Endodermal cell (in vitro differentiated cells): ENCODE measurements at regions not wholly inside any gene's neighbourhood (a gene's known extent, or its start where the extent isn't known, plus 50 kb on each side); places are given as distances from the start of the nearest gene placed in this dataset.

Experiments
- DNase-seq: peaks from one replicate; pipeline ENCODE4 v3.0.0-alpha.2; 2017
- H3K27ac ChIP-seq: 2 replicates; pipeline ENCODE4 v1.5.1; 2013; ENCODE audit warnings: mild to moderate bottlenecking, low read depth, low read length, moderate library complexity
- H3K27me3 ChIP-seq: 2 replicates; pipeline ENCODE4 v1.6.1; 2013; ENCODE audit warnings: mild to moderate bottlenecking, low read length, moderate library complexity; ENCODE audit not compliant: insufficient read depth, control insufficient read depth, poor library complexity, severe bottlenecking
- H3K36me3 ChIP-seq: 2 replicates; pipeline ENCODE4 v1.7.0; 2013; ENCODE audit warnings: mild to moderate bottlenecking, low read length, moderate library complexity; ENCODE audit not compliant: control insufficient read depth, insufficient read depth
- H3K4me1 ChIP-seq: one replicate; pipeline ENCODE4 v1.7.0; 2013; ENCODE audit warnings: low read length; ENCODE audit not compliant: control insufficient read depth, insufficient read depth
- H3K4me3 ChIP-seq: 2 replicates; pipeline ENCODE4 v1.5.1; 2013; ENCODE audit warnings: mild to moderate bottlenecking, low read length, moderate library complexity
- H3K9ac ChIP-seq: 2 replicates; pipeline ENCODE4 v1.6.1; 2013; ENCODE audit warnings: mild to moderate bottlenecking, low read length, moderate library complexity; ENCODE audit not compliant: poor library complexity, severe bottlenecking; ENCODE audit errors: extremely low read depth
- H3K9me3 ChIP-seq: 2 replicates; pipeline ENCODE4 v1.6.1; 2013; ENCODE audit warnings: mild to moderate bottlenecking, low read length, moderate library complexity; ENCODE audit not compliant: control insufficient read depth
- H3K27ac Mint-ChIP-seq: 2 replicates; pipeline ENCODE4 v1.8.0; 2020; ENCODE audit warnings: mixed read lengths
- H3K27me3 Mint-ChIP-seq: 2 replicates; pipeline ENCODE4 v1.8.0; 2021; ENCODE audit warnings: mild to moderate bottlenecking, mixed read lengths; ENCODE audit not compliant: insufficient read depth
- H3K36me3 Mint-ChIP-seq: 2 replicates; pipeline ENCODE4 v1.8.0; 2020; ENCODE audit warnings: low read depth, mixed read lengths
- H3K4me1 Mint-ChIP-seq: 2 replicates; pipeline ENCODE4 v1.8.0; 2020; ENCODE audit warnings: mixed read lengths
- H3K4me3 Mint-ChIP-seq: 2 replicates; pipeline ENCODE4 v1.8.0; 2020; ENCODE audit warnings: mild to moderate bottlenecking, moderate library complexity, mixed read lengths
- H3K9me3 Mint-ChIP-seq: 2 replicates; pipeline ENCODE4 v1.8.0; 2020; ENCODE audit warnings: mild to moderate bottlenecking, mixed read lengths
- CTCF ChIP-seq: fragments of 200-600 bp; sonication (generic); conservative IDR thresholded peaks from 2 replicates; pipeline ENCODE4 v1.5.0; 2021; ENCODE audit warnings: antibody characterized with exemption, mild to moderate bottlenecking
- WGBS, 2 experiments: methylation state at CpG; one replicate each; pipeline versions ENCODE4 v1.1.5 to v1.1.7; 2013; ENCODE audit warnings: missing lambda C conversion rate in 2 of 2, mixed read lengths in 1 of 2; ENCODE audit not compliant: insufficient coverage in 1 of 2, insufficient read length in 1 of 2; 5-methylcytosine and 5-hydroxymethylcytosine counted together

- Mint-ChIP-seq H3K4me1 (no peaks in the 10 kb centered on the region), H3K27me3 (peaks cover 5% of the 10 kb centered on the region), H3K4me3 (no peak overlapping the region), H3K36me3 (no peaks in the 10 kb centered on the region), H3K27ac (no peak overlapping the region), H3K9me3 (peaks cover 6% of the 10 kb centered on the region)
- no peak for TF ChIP-seq CTCF
- WGBS, 2 experiments: 95% methylated on average over 4 to 7 of the region's 7 CpGs
- no peak overlapping the region for H3K4me3 ChIP-seq
- no peak overlapping the region for H3K27ac ChIP-seq
- no peak for DNase-seq
- no peaks in the 10 kb centered on the region for H3K4me1 ChIP-seq
- H3K27me3 ChIP-seq: no peaks in the 10 kb centered on the region
- no peak overlapping the region for H3K9ac ChIP-seq
- H3K36me3 ChIP-seq: no peaks in the 10 kb centered on the region
- H3K9me3 ChIP-seq: no peaks in the 10 kb centered on the region
Measured at GRCh38 chr10:105783936-105784483, 1142.9 kb downstream of the SORCS3 start.

DNA sequence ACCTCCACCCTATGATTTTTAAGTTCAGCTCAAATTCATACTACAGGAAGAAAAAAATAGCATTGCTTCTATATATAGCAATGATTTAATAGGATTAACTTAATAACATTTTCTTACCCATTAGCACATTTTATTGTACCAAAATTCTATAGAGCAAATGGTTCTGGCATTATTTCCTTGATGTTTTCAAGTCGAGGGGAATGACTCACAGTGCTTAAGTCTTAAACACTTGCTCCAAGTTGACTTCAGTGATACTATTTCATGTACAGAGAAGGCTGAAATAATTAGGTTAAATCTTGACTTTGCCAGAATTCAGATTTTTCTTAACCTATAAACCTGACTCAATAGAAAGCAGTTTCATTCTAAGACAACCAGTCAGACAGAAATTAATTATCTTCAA is 1133.8 kb downstream of the SORCS3 start:
- H3K9me3 Mint-ChIP-seq: no peaks in the 10 kb centered on the region
- H3K27ac ChIP-seq: no peak overlapping the region
- H3K9me3 ChIP-seq: no peaks in the 10 kb centered on the region
- no peak overlapping the region for H3K9ac ChIP-seq
- peaks cover 14% of the 10 kb centered on the region for H3K4me1 Mint-ChIP-seq
- H3K36me3 Mint-ChIP-seq: no peaks in the 10 kb centered on the region
- no peaks in the 10 kb centered on the region for H3K27me3 ChIP-seq
- 86 to 100% methylated on average over 1 of the region's 1 CpG for WGBS, 2 experiments
- H3K4me3 ChIP-seq: no peak overlapping the region
- DNase-seq: no peak
- H3K27me3 Mint-ChIP-seq: no peaks in the 10 kb centered on the region
- H3K27ac Mint-ChIP-seq: no peak overlapping the region
- H3K4me3 Mint-ChIP-seq: no peak overlapping the region
- H3K4me1 ChIP-seq: peaks cover 6% of the 10 kb centered on the region
- no peaks in the 10 kb centered on the region for H3K36me3 ChIP-seq
- TF ChIP-seq CTCF: no peak

DNA sequence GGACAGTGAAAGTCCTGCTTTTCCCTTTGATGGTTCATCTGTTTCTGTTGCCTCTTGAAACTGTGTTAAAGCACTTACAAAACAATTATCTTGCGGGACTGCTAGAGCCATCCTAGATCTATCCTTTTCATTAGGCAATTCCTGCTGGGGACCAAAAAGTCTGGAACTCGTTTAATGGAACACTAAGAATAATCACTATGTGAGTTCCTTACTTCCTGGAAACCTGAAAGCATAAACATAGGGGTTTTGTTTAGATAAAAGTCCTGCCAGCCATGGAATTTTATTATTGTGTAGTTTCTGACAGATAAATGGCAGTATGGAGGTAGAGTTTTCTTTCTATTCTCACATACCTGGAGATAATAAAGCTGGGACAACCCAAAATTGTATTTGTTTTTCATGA is 1133.3 kb downstream of the SORCS3 start:
- Mint-ChIP-seq H3K4me3 (no peak overlapping the region), H3K9me3 (no peaks in the 10 kb centered on the region), H3K27me3 (no peaks in the 10 kb centered on the region), H3K27ac (no peak overlapping the region), H3K4me1 (peaks cover 19% of the 10 kb centered on the region), H3K36me3 (no peaks in the 10 kb centered on the region)
- no peak for TF ChIP-seq CTCF
- Histone ChIP-seq H3K36me3 (no peaks in the 10 kb centered on the region), H3K4me3 (no peak overlapping the region), H3K27me3 (no peaks in the 10 kb centered on the region), H3K27ac (no peak overlapping the region), H3K4me1 (peaks cover 6% of the 10 kb centered on the region), H3K9ac (no peak overlapping the region), H3K9me3 (no peaks in the 10 kb centered on the region)
- 89 to 90% methylated on average over 1 to 2 of the region's 2 CpGs for WGBS, 2 experiments
- no peak for DNase-seq
